Pancreas (tissue), 10 donors: ENCODE measurements at regions not wholly inside any gene's neighbourhood (a gene's known extent, or its start where the extent isn't known, plus 50 kb on each side); places are given as distances from the start of the nearest gene placed in this dataset.
A peak's percentile ranks its signal among the peaks of the same experiment; 100 is the strongest.

Source experiments
- ATAC-seq, 4 donors: fragments of 200-7000 bp; cut with Tn5 transposase; one replicate each; pipeline versions ENCODE4 v1.8.0 to v1.9.1; 2020; ENCODE audit warnings: mild to moderate bottlenecking in 4 of 4, moderate library complexity in 4 of 4
- DNase-seq, 6 donors: peaks; one replicate each; pipeline ENCODE4 v3.0.0-alpha.2; 2020
- FAIRE-seq: peaks from 2 replicates; lab custom pipeline; 2012; peaks lifted over from hg19 to GRCh38; lab: Jason Lieb, UNC
- H3K27ac ChIP-seq, 4 donors: fragments of 200-600 bp; sonication (generic); 1 replicate in 3 of 4; 2 replicates in 1 of 4; pipeline versions ENCODE4 v1.5.0 to v1.8.0; 2020
- H3K27me3 ChIP-seq, 4 donors: fragments of 200-600 bp; one replicate each; pipeline ENCODE4 v1.8.0; 2021
- H3K36me3 ChIP-seq, 3 donors: fragments of 200-600 bp; sonication (generic) in 1 of 3; one replicate each; pipeline versions ENCODE4 v1.5.0 to v1.8.0; 2020 to 2021
- H3K4me1 ChIP-seq, 3 donors: fragments of 200-600 bp; one replicate each; pipeline ENCODE4 v1.8.0; 2021
- H3K4me3 ChIP-seq, 4 donors: fragments of 200-600 bp; sonication (generic) in 2 of 4; one replicate each; pipeline versions ENCODE4 v1.5.0 to v1.8.0; 2020 to 2021
- H3K9me3 ChIP-seq, 4 donors: fragments of 200-600 bp; one replicate each; pipeline ENCODE4 v1.8.0; 2021
- WGBS, 2 donors: extraction: QIAGEN DNeasy Blood & Tissue Kit; methylation state at CpG; one replicate each; pipeline ENCODE4 v1.1.7; 2013; 5-methylcytosine and 5-hydroxymethylcytosine counted together
- intact Hi-C, 3 donors: fragments of 100-400 bp; cut with DNase I; formaldehyde crosslinking; loops; one replicate each; pipeline versions ENCODE4 v1.11.1 to v1.14.2; 2022
- TF ChIP-seq, protein P1 (sequence below), 4 donors: fragments of 200-600 bp; sonication (generic) in 3 of 4; IDR thresholded peaks; one replicate each; pipeline versions ENCODE4 v1.5.0 to v1.8.0; 2021; ENCODE audit warnings: antibody characterized with exemption in 4 of 4
- donor health status: healthy with polysubstance abuse.
- donor health status: DM: no; HTN: no; CAD: no; lungs with moderate emphysema.
- donor health status: DM: no; HTN: no; CAD: no.
- donor health status: control.
- donor health status: control.
- donor health status: Bipolar disorder and iron deficiency.
- donor health status: DM: yes; HTN: yes; CAD: no.
- donor health status: DM: no; HTN: no; CAD: no.
- donor health status: DM: no; HTN: no; CAD: no.
- donor health status: DM: yes; HTN: yes; CAD: no.

DNA sequence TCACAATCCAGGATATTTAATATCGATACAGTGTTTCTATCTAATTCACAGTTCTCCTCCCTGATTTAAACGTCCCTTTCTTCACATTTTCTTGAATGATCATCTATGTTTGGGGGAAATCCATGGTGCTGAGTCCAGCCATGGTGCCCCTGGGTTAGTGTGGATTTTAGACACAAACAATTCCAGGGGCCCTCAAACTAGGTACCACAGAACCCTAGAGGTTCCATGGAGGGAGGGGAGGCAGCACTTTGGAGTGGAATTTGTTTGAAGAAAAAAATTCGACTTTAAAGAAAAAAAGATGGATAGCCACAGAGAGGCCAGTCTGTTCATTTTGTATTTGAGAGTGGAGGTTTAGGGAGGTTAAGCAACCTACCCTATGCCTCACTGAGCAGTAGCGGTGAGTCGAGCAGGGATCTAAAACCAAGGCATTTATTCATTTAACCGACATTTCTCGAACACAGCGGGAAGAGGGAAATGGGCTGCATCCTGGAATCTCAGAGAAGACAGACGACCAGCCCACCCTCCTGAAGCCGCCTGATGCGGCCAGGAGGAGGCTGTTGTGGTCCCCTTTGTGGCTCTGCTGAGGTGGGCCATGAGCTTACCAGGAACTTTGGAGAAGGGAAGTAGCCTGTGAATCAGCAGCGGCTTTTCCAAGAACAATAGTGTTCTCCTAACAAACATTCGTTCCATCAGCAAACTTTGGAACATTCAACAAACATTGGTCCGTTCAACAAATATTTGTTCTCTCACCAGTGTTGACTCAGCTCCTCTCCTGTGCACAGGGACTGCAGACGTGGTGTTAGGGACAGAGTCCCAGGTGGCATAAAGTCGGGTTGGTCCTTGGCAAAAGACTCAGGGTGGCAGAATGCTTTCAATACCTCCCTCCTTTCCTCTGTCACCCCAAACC lies 103.5 kb upstream of the ZBTB40 start:
- H3K36me3 ChIP-seq, result no peaks in the 10 kb centered on the region
- no peak for FAIRE-seq
- H3K27ac ChIP-seq, result no peak overlapping the region
- intact Hi-C loops, result no loop called here
- DNase-seq, result peak in 4 of 6 donors; percentile 32 to 40 (median 40)
- TF ChIP-seq, protein P1, sequence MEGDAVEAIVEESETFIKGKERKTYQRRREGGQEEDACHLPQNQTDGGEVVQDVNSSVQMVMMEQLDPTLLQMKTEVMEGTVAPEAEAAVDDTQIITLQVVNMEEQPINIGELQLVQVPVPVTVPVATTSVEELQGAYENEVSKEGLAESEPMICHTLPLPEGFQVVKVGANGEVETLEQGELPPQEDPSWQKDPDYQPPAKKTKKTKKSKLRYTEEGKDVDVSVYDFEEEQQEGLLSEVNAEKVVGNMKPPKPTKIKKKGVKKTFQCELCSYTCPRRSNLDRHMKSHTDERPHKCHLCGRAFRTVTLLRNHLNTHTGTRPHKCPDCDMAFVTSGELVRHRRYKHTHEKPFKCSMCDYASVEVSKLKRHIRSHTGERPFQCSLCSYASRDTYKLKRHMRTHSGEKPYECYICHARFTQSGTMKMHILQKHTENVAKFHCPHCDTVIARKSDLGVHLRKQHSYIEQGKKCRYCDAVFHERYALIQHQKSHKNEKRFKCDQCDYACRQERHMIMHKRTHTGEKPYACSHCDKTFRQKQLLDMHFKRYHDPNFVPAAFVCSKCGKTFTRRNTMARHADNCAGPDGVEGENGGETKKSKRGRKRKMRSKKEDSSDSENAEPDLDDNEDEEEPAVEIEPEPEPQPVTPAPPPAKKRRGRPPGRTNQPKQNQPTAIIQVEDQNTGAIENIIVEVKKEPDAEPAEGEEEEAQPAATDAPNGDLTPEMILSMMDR (IDR thresholded peaks at IDR 0.05), result no peak
- no peaks in the 10 kb centered on the region for H3K9me3 ChIP-seq
- ATAC-seq, result peak; percentile 87 to 95 (median 92)
- WGBS, 2 donors, result 27 to 41% methylated on average over 16 of the region's 16 CpGs
- peaks cover 0 to 5% (median 0%) of the 10 kb centered on the region in 4 donors for H3K27me3 ChIP-seq
- peaks cover 4 to 16% (median 15%) of the 10 kb centered on the region in 3 donors for H3K4me1 ChIP-seq
- H3K4me3 ChIP-seq, result no peak overlapping the region

DNA sequence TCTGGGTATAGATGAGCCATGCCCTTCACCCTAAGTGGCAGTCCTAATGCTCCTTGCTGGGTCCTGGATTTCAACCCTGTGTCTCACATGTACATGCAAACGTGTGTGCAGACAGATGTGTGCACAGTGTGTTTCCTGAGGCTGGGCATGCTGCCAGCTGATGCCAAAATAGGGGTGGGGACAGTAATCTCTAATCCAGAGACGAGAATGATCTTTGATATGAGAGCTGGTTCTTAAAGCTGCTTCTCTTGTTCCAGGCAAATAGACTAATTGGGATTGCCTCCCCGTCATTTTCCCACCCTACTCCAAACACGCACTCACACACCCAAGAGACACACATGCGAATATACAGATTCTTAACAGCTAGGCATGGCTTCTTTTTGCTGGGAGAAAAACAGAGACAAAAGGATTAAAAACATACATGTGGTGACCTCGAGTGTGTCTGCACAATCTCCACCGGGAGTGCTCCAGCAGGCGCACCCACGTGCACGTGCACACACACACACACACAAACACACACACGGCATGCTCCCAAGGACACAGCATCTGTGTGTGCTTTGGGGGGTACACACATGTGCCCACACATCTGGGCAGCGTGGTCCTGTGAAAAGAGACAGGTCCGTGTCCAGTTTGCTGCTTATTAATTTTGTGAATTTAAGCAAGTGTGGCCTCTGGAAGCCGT lies 102.1 kb upstream of the ZBTB40 start:
- no peaks in the 10 kb centered on the region for H3K36me3 ChIP-seq
- H3K4me1 ChIP-seq, result peaks cover 4 to 16% (median 15%) of the 10 kb centered on the region in 3 donors
- H3K9me3 ChIP-seq, result no peaks in the 10 kb centered on the region
- no peak overlapping the region for H3K27ac ChIP-seq
- H3K4me3 ChIP-seq, result no peak overlapping the region
- FAIRE-seq, result no peak
- H3K27me3 ChIP-seq, result no peaks in the 10 kb centered on the region
- 17 to 27% methylated on average over 14 of the region's 14 CpGs for WGBS, 2 donors
- DNase-seq, result peak in 1 of 6 donors; percentile 56
- intact Hi-C loops, result no loop called here
- TF ChIP-seq, protein P1 (IDR thresholded peaks at IDR 0.05), result no peak
- ATAC-seq, result peak in 1 of 4 donors; percentile 19

- FAIRE-seq (no peak), ATAC-seq (peak in 1 of 4 donors; percentile 24), DNase-seq (peak in 1 of 6 donors; percentile 54)
- Histone ChIP-seq H3K27me3 (no peaks in the 10 kb centered on the region), H3K4me3 (no peak overlapping the region), H3K4me1 (peaks cover 4 to 16% (median 15%) of the 10 kb centered on the region in 3 donors), H3K9me3 (no peaks in the 10 kb centered on the region), H3K27ac (no peak overlapping the region), H3K36me3 (no peaks in the 10 kb centered on the region)
- intact Hi-C loops, result no loop called here
- TF ChIP-seq, protein P1 (IDR thresholded peaks at IDR 0.05), result no peak
- WGBS, 2 donors, result 35 to 45% methylated on average over 19 to 22 of the region's 22 CpGs
Observed at GRCh38 chr1:22350171-22350923, 101.3 kb upstream of the ZBTB40 start.

- FAIRE-seq, result no peak
- Histone ChIP-seq H3K9me3 (no peaks in the 10 kb centered on the region), H3K36me3 (no peaks in the 10 kb centered on the region), H3K27me3 (no peaks in the 10 kb centered on the region), H3K4me1 (peaks cover 4 to 16% (median 15%) of the 10 kb centered on the region in 3 donors), H3K4me3 (no peak overlapping the region), H3K27ac (no peak overlapping the region)
- intact Hi-C loops, result no loop called here
- TF ChIP-seq, protein P1 (IDR thresholded peaks at IDR 0.05), result no peak
- WGBS, 2 donors, result 39 to 56% methylated on average over 26 to 28 of the region's 28 CpGs
- no peak for ATAC-seq
- DNase-seq, result peak in 1 of 6 donors; percentile 36
Observed at GRCh38 chr1:22350924-22351767, 100.5 kb upstream of the ZBTB40 start.
